ENCODE measurements at regions not wholly inside any gene's neighbourhood (a gene's known extent, or its start where the extent isn't known, plus 50 kb on each side); places are given as distances from the start of the nearest gene placed in this dataset.

GRCh38 chr4:8699479-8700145 is 107.0 kb downstream of the CPZ start:
- no peak for TF ChIP-seq CTCF (IDR thresholded peaks at IDR 0.05)
- TF ChIP-seq POLR2A (IDR thresholded peaks at IDR 0.05) = no peak
